GM12878 (cell line): ENCODE measurements at regions not wholly inside any gene's neighbourhood (a gene's known extent, or its start where the extent isn't known, plus 50 kb on each side); places are given as distances from the start of the nearest gene placed in this dataset.

Experiments used
- EP300 ChIP-seq, 2 experiments: fragments of 150-350 bp in 1 of 2; IDR thresholded peaks; 2 replicates each; pipeline ENCODE4 v1.6.1; 2011 to 2012; ENCODE audit warnings: low read depth in 2 of 2, low read length in 2 of 2, borderline replicate concordance in 1 of 2, improper control_type of control experiment in 1 of 2, inconsistent platforms in 1 of 2; ENCODE audit not compliant: control insufficient read depth in 1 of 2
- POLR2AphosphoS5 ChIP-seq: IDR thresholded peaks from 2 replicates; pipeline ENCODE4 v1.6.1; 2011; ENCODE audit warnings: mild to moderate bottlenecking, low read length, inconsistent platforms
- TF ChIP-seq, protein P1 (sequence below), 3 experiments: IDR thresholded peaks in 2 of 3; conservative IDR thresholded peaks in 1 of 3; 2 replicates each; pipeline ENCODE4 v1.5.1; 2011; ENCODE audit warnings: low read depth in 3 of 3, low read length in 3 of 3, mild to moderate bottlenecking in 3 of 3, control low read depth in 2 of 3, moderate library complexity in 2 of 3, inconsistent platforms in 1 of 3, mixed read lengths in 1 of 3; ENCODE audit not compliant: control insufficient read depth in 2 of 3, insufficient read depth in 1 of 3; ENCODE audit errors: extremely low read depth in 1 of 3
- TF ChIP-seq, protein P2 (sequence below): IDR thresholded peaks from 2 replicates; pipeline ENCODE4 v1.6.1; 2011; ENCODE audit warnings: low read depth, mild to moderate bottlenecking, low read length, moderate library complexity, borderline replicate concordance; ENCODE audit errors: extremely low read depth
- TF ChIP-seq, protein P3 (sequence below): fragments of 450-650 bp; formaldehyde crosslinking; IDR thresholded peaks from 2 replicates; pipeline ENCODE4 v1.4.0; 2020; ENCODE audit warnings: mild to moderate bottlenecking, moderate library complexity

DNA sequence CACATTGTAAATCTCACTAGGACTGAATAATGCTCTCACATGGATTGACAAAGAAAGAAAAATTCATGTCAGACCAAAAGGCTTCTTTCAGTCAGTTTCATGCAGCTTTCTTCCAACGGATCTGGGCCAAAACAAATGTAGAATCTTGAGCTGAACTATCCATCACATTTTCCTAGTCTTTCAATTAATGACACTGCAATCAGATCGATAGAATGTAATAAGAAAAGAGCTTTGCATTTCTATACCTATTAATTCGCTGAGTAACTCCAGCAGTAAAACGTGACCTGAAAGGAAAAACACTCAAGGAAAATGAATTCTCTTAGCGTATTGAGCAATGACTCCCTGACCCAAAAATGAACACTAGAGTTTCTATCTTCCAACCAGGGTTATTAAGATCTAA lies 194.8 kb upstream of the BLID start:
- TF ChIP-seq, protein P1, sequence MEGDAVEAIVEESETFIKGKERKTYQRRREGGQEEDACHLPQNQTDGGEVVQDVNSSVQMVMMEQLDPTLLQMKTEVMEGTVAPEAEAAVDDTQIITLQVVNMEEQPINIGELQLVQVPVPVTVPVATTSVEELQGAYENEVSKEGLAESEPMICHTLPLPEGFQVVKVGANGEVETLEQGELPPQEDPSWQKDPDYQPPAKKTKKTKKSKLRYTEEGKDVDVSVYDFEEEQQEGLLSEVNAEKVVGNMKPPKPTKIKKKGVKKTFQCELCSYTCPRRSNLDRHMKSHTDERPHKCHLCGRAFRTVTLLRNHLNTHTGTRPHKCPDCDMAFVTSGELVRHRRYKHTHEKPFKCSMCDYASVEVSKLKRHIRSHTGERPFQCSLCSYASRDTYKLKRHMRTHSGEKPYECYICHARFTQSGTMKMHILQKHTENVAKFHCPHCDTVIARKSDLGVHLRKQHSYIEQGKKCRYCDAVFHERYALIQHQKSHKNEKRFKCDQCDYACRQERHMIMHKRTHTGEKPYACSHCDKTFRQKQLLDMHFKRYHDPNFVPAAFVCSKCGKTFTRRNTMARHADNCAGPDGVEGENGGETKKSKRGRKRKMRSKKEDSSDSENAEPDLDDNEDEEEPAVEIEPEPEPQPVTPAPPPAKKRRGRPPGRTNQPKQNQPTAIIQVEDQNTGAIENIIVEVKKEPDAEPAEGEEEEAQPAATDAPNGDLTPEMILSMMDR (IDR thresholded peaks at IDR 0.05 in 2 of 3, conservative IDR thresholded peaks at IDR 0.05 in 1 of 3; ENCODE audit: control insufficient read depth in 2 of 3, extremely low read depth in 1 of 3, insufficient read depth in 1 of 3, low read depth in 3 of 3, low read length in 3 of 3): no peak
- TF ChIP-seq, protein P2, sequence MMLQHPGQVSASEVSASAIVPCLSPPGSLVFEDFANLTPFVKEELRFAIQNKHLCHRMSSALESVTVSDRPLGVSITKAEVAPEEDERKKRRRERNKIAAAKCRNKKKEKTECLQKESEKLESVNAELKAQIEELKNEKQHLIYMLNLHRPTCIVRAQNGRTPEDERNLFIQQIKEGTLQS: no peak
- TF ChIP-seq, protein P3, sequence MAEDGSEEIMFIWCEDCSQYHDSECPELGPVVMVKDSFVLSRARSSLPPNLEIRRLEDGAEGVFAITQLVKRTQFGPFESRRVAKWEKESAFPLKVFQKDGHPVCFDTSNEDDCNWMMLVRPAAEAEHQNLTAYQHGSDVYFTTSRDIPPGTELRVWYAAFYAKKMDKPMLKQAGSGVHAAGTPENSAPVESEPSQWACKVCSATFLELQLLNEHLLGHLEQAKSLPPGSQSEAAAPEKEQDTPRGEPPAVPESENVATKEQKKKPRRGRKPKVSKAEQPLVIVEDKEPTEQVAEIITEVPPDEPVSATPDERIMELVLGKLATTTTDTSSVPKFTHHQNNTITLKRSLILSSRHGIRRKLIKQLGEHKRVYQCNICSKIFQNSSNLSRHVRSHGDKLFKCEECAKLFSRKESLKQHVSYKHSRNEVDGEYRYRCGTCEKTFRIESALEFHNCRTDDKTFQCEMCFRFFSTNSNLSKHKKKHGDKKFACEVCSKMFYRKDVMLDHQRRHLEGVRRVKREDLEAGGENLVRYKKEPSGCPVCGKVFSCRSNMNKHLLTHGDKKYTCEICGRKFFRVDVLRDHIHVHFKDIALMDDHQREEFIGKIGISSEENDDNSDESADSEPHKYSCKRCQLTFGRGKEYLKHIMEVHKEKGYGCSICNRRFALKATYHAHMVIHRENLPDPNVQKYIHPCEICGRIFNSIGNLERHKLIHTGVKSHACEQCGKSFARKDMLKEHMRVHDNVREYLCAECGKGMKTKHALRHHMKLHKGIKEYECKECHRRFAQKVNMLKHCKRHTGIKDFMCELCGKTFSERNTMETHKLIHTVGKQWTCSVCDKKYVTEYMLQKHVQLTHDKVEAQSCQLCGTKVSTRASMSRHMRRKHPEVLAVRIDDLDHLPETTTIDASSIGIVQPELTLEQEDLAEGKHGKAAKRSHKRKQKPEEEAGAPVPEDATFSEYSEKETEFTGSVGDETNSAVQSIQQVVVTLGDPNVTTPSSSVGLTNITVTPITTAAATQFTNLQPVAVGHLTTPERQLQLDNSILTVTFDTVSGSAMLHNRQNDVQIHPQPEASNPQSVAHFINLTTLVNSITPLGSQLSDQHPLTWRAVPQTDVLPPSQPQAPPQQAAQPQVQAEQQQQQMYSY (CRISPR knock-in tag): no peak
- no peak for TF ChIP-seq POLR2AphosphoS5
- TF ChIP-seq EP300 (IDR thresholded peaks at IDR 0.05; ENCODE audit: borderline replicate concordance in 1 of 2, control insufficient read depth in 1 of 2, low read depth in 2 of 2, low read length in 2 of 2): no peak
